GM11168 (cell line): ENCODE measurements at regions not wholly inside any gene's neighbourhood (a gene's known extent, or its start where the extent isn't known, plus 50 kb on each side); places are given as distances from the start of the nearest gene placed in this dataset.
"Not testable (repeated sequence)": the region's sequence is repeated elsewhere in the genome, so short reads cannot be mapped to it uniquely, and the experiment has no call there.

Source experiments
- in situ Hi-C: fragments of 300-500 bp; cut with MboI; formaldehyde crosslinking; loops from one replicate; pipeline ENCODE4 v1.12.0; 2022; ENCODE audit warnings: low sequenced_read_pairs; ENCODE audit not compliant: unreplicated experiment

DNA sequence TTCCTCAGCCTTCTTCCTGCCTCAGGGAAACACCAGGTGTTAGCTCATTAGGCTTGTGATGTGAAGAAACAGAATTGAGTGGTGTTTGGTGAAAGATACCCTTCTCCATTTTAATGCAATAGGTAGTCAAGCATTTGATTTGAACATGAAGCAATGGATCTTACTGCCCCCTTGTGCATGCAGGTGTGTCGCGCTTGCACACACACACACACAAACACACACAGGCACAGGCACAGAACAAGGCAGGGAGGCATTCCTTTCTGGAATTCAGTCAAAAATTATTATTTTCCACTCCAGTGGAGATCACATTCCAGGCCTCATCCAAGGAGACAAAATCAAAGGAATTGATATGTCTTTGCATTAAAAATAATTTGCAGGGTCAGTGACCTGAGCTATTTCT lies 667.0 kb upstream of the MARCKS start:
- in situ Hi-C loops: no loop called here

DNA sequence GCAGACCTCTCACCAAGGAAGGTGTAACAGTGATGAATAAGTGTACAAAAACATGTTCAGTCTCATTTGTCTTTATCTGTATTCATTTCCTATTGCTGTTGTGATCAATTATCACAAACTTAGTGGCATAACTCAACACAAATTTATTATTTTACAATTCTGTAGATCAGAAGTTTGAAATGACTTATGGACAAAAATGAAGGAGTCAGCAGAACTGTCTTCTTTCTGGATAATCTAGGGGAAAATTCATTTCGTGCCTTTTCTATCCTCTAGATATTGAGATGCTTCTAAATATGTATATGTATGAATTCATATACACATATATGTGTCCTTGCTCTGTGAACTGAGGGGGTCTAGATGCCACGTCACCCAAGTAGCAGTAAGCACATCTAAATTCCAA lies 663.1 kb upstream of the MARCKS start:
- in situ Hi-C loops: no loop called here

DNA sequence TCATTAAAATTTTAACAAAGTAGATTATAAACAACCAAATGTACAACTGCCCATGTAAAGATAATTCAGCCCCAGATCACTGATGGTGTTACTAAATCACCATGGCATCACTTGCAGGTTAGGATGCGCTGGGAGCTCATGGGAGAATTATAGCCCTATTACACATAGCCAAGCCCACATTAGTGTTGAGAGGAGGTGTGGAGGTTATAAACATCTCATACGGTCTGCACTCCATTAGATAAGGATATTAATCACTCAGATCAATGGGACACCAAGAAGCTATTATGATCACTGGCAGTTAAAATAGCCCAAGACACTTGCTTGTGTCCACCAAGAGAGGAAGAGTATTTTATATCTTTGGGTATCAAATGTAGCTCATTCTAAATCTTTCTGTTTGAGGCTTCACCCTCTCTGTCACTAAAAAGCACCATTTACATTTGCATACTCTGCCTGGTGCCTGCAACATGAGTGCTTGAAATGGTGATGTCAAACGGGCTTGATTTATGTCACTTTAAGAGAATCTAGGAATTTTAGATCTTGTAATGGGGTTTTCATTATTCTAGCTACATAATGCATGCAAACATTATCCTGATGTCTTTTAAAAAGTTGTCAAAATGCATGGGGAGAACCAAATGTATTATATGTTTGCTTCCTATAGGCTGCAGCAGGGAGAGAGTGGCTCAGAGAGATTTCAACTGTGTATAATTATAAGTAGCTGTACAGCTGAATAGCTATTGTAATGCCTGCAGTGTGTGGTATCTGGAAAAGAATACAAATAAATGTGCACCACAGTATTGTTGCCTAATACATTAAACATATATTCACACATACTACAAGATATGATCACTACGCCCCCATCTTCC lies 654.1 kb upstream of the MARCKS start:
- in situ Hi-C loops: no loop called here

DNA sequence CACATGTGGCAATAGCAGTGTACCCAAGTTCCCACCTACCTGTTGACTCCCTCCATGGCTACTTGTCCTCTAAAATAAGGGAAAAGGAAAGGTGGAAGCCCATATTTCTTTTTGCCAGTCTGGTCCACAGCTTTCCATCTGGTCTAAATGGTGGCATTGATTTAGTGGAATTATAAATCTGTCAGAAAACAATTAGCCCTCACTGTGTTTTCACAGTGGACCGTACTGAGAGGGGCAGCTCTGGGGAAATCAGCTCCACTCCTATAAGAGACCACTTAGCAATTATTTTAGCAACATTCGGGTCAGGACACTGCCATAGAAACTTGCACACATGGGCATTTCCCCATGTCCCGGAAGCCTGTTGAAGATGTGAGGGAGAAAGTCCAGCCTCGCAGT lies 653.4 kb upstream of the MARCKS start:
- in situ Hi-C loops: no loop called here

DNA sequence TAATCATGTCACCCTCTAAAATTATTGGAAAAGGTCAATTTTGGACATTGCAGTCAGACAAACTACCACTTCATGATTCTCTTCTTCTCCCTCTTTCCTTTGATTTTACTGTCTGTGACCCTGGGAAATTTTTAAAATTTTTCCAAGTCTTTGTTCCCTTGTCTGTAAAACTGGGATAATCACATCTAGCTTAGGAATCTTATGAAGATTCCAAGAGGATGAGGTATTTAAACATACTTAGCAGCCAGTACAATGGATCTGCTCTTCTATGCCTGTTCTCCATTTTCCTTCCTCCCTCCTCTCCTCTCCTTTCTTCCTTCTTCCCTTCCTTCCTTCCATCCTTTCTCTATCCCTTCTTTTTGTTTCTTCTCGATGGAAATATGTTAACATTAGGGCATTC lies 651.6 kb upstream of the MARCKS start:
- in situ Hi-C loops: no loop called here

GRCh38 chr6:113208726-113209125 lies 648.4 kb upstream of the MARCKS start:
- in situ Hi-C loops: no loop called here

DNA sequence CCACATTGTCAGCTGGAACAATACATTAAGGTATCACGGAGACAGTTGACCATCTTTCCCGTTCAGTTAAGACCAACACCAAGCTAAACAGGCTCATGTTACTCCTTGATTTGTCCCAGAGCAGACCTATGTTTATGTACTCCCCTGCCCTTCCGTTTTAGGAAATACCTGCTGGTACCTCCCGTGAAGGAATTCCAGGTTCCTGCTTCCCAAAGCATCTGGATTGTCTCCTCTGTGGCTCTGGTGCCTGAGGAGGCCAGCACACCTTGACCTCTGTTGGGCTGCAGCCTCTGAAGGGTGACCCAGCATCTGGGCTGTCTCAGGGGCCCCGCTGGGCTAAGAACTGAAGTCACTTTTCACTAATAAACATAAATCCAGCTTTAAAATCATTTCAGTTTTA lies 647.8 kb upstream of the MARCKS start:
- in situ Hi-C loops: no loop called here

GRCh38 chr6:113211170-113211569 lies 646.0 kb upstream of the MARCKS start:
- in situ Hi-C loops: no loop called here

GRCh38 chr6:113219783-113220182 lies 637.4 kb upstream of the MARCKS start:
- in situ Hi-C loops: no loop called here

DNA sequence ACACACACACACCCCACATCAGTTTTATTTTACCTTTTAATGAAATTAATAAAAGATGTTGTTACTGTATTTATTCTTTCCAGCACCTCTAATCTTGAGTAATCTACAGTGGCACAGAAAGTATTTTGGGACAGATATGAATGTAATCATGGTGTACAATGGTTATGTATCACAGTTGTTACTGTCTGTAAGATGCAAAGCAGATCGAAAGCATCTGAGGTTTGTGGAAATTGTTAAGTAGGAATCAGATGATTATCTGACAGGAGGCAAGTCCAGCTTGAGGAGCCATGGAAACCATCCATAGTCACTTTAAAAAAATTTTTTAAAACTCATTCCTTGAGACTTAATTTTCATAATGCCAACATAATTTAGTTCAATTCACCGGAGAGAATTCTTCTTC lies 636.3 kb upstream of the MARCKS start:
- in situ Hi-C loops: no loop called here

DNA sequence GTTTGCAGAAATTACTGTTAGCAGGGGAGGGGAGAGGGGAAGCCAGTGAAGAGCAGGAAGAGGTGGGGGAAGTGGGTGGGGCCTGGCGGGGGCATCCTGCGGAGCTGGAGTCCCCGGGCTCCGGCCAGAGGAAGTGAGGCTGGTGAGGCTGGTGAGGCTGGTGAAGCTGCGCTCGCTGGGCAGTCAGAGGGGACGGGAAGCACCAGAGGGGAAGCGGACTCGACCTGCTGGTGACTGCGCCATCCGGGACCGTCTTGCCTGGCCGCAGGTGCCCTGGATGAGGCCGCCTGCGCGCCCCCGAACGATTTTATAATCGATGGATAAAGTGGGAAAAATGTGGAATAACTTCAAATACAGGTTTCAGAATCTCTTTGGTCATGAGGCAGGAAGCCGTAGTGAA lies 635.3 kb upstream of the MARCKS start:
- in situ Hi-C loops: no loop called here

DNA sequence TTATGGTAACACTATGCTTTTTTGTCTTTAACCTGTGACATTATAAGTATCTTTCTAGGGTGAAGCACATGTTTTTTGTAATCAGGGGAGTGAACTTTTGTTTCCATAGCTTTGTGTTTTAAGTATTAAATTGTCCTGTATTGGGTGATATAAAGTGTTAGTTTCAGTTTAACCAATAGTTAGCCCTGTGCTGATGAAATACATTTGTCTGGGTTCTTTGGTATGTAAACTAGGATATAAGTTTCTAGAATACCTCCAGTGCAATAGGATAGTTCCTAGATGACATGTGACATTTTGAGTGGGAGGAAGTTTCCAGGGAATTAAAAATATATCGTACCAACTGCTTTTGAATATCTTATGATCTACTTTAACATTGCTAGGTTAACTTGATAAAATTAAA lies 611.0 kb upstream of the MARCKS start:
- in situ Hi-C loops: no loop called here

DNA sequence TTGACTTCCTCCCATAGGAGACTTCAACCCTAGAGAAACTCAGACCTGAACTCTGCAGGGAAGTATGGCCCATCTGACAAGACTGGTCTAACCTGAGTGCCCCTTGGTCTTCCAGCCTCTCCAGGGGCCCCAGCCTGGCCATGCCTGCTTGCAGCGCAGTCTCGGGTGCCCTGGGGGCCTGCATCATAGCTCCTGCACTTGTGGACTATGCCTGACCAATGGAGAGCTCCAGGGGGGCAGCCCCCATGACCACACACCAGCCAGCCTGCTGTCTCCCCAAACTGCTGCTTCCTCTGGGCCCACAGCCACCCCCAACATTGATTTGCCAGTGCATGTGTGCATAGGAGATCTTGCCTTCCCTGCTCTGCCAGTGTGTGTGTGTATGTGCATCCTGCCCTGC lies 608.6 kb upstream of the MARCKS start:
- in situ Hi-C loops: no loop called here

DNA sequence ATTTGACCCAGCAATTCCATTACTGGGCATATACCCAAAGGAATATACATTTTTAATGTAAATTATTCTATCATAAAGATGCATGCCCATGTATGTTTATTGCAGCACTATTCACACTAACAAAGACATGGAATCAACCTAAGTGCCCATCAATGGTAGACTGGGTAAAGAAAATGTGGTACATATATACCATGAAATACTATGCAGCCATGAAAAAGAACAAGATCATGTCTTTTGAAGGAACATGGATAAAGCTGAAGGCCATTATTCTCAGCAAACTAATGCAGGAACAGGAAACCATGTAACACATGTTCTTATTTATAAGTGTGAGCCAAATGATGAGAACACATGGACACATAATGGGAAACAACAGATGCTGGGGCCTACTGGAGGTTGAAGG lies 603.0 kb upstream of the MARCKS start:
- in situ Hi-C loops: not testable (repeated sequence)

GRCh38 chr6:113258771-113259170 lies 598.4 kb upstream of the MARCKS start:
- in situ Hi-C loops: no loop called here

GRCh38 chr6:113271437-113271836 lies 585.7 kb upstream of the MARCKS start:
- in situ Hi-C loops: no loop called here

GRCh38 chr6:113276601-113277000 lies 580.5 kb upstream of the MARCKS start:
- in situ Hi-C loops: no loop called here

- in situ Hi-C loops: no loop called here
These were observed 580.0 kb upstream of the MARCKS start for GRCh38 chr6:113277111-113277510.

DNA sequence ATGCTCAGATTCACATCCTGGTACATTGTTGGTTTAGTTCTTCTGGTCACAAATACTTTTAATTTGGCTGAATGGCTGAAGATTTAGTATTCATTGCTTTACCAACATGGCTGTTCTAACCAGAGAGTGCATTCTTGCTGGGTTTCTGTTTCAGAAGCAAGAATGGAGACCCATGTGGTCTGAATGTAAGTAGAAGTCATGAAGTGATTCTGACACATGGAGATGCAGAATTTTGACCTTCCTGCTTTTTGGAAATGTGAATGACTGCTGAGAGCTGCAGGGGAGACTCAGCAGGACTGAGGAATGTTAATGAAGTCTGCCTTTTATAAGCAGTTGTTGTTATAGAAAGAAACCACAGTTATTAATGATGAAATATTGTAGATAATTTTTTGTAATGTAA lies 576.1 kb upstream of the MARCKS start:
- in situ Hi-C loops: no loop called here

GRCh38 chr6:113281431-113281830 lies 575.7 kb upstream of the MARCKS start:
- in situ Hi-C loops: no loop called here

- in situ Hi-C loops: no loop called here
These were observed 569.7 kb upstream of the MARCKS start for GRCh38 chr6:113287396-113287795.

DNA sequence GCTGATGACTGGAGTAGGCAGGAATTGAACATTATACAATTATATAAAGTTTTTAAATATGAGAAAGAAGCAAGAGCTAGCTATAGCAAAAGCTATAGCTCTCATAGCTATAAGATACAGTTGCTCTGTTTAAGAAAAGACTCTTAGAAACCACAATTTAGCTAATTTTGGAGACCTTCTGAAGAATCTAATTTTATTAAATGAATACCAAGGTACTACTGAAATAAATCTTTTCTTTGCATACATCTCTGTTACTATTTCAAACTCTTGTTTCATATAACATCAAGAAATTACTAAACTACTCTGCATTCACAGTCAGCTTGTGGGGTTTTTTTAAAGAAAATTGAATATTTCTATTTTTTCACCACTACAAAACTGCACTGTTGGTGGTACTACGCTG lies 568.7 kb upstream of the MARCKS start:
- in situ Hi-C loops: no loop called here
